ENCODE measurements at regions not wholly inside any gene's neighbourhood (a gene's known extent, or its start where the extent isn't known, plus 50 kb on each side); places are given as distances from the start of the nearest gene placed in this dataset.

GRCh38 chr5:2188137-2188536 is 305.4 kb upstream of the IRX4 start:
- TF ChIP-seq, protein P1, sequence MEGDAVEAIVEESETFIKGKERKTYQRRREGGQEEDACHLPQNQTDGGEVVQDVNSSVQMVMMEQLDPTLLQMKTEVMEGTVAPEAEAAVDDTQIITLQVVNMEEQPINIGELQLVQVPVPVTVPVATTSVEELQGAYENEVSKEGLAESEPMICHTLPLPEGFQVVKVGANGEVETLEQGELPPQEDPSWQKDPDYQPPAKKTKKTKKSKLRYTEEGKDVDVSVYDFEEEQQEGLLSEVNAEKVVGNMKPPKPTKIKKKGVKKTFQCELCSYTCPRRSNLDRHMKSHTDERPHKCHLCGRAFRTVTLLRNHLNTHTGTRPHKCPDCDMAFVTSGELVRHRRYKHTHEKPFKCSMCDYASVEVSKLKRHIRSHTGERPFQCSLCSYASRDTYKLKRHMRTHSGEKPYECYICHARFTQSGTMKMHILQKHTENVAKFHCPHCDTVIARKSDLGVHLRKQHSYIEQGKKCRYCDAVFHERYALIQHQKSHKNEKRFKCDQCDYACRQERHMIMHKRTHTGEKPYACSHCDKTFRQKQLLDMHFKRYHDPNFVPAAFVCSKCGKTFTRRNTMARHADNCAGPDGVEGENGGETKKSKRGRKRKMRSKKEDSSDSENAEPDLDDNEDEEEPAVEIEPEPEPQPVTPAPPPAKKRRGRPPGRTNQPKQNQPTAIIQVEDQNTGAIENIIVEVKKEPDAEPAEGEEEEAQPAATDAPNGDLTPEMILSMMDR (conservative IDR thresholded peaks at IDR 0.05; ENCODE audit: low read depth, low read length) = no peak
- no peak for TF ChIP-seq EZH2 (IDR thresholded peaks at IDR 0.05; ENCODE audit: low read length, unreplicated experiment)
- TF ChIP-seq EZH2phosphoT487 (IDR thresholded peaks at IDR 0.05; ENCODE audit: borderline replicate concordance, low read length) = no peak
